Right lobe of liver (tissue), 4 donors: ENCODE measurements at regions not wholly inside any gene's neighbourhood (a gene's known extent, or its start where the extent isn't known, plus 50 kb on each side); places are given as distances from the start of the nearest gene placed in this dataset.
"Not testable (repeated sequence)": the region's sequence is repeated elsewhere in the genome, so short reads cannot be mapped to it uniquely, and the experiment has no call there.

Experiments used
- CTCF ChIP-seq, 4 donors: fragments of 200-600 bp in 3 of 4; fragments of 450-650 bp in 1 of 4; IDR thresholded peaks; one replicate each; pipeline versions ENCODE4 v1.5.1 to v1.8.0; 2016 to 2022; ENCODE audit warnings: antibody characterized with exemption in 4 of 4, mild to moderate bottlenecking in 2 of 4
- POLR2A ChIP-seq: fragments of 450-650 bp; IDR thresholded peaks from one replicate; pipeline ENCODE4 v1.6.1; 2017; ENCODE audit warnings: antibody characterized with exemption, mild to moderate bottlenecking
- donor health status: DM: no; HTN: no; CAD: no.
- donor health status: DM: no; HTN: no; CAD: no.
- donor health status: DM: no; HTN: yes; CAD: no.

- TF ChIP-seq CTCF (IDR thresholded peaks at IDR 0.05); POLR2A: not testable (repeated sequence)
Observed at GRCh38 chr16:88229710-88230109, 153.0 kb upstream of the ZNF469 start.
